NCI-H2196 treated with DMSO at 0.1 percent for 48 hours (cell line): ENCODE measurements at regions not wholly inside any gene's neighbourhood (a gene's known extent, or its start where the extent isn't known, plus 50 kb on each side); places are given as distances from the start of the nearest gene placed in this dataset.

ENCODE experiments used
- DNase-seq: peaks from one replicate; lab custom pipeline; 2025; ENCODE audit not compliant: unreplicated experiment; lab: John Stamatoyannopoulos, UW

DNA sequence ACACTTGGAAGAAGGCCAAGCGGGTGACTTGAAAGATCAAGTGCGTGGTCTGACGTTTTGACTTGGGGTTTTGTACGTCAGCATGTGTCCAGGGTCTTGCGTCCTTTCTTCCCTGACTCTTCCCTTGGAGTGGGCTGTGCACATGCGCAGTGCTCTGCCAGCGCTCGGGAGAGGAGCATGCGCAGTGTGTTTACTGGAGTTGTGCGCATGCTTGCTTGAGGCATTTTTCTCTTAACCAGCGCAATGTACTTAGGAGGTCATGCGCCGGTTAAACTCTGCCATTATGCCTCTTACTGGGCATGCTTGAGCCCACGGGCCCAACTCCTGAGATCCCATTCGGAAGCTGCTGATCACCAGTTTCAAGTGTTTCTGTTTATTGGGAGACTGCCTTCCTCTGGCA is 242.5 kb upstream of the AJAP1 start:
- no peak for DNase-seq

- DNase-seq, result no peak
These were observed 238.9 kb upstream of the AJAP1 start for GRCh38 chr1:4415476-4415875.

DNA sequence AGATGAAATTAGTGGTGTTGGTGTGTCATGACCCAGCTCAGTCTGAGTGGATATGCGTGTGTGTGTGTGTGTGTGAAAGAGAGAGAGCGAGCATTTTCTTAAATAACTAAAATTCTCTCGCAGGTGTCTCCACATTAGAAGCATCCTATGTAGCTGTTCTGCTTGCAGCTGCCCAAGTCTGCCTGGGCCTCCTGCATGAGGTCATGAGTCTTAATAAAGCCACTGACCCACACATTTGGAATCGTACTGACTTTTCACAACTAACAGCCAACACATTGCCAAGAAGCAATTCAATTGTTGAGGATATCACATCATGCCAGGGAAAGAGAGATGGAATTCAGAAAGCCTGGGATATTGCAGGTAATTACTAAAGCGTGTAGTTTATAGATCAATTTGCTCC is 238.2 kb upstream of the AJAP1 start:
- no peak for DNase-seq

GRCh38 chr1:4418021-4418420 is 236.4 kb upstream of the AJAP1 start:
- no peak for DNase-seq

DNA sequence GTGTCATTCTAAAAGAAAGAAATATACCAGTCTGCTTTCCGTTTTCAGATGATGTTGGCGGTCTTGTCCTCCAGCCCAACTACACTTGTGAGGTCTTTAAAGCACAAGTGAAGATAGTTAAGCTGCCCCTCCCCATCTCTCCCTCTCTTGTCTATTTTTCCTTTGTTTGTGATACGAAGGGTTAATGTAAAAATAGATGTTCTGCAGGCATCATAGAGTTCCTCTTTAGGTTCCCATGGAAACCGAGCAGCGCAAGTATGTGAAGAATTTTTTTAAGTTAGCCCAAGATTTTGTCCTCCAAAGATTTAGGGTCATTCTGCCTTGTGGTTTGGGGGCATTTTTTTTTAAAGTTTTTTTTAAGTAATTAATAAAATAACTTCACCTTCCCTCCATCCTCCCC is 232.4 kb upstream of the AJAP1 start:
- no peak for DNase-seq

GRCh38 chr1:4422504-4423289 is 231.7 kb upstream of the AJAP1 start:
- DNase-seq, result no peak

GRCh38 chr1:4424254-4424653 is 230.2 kb upstream of the AJAP1 start:
- DNase-seq, result no peak

DNA sequence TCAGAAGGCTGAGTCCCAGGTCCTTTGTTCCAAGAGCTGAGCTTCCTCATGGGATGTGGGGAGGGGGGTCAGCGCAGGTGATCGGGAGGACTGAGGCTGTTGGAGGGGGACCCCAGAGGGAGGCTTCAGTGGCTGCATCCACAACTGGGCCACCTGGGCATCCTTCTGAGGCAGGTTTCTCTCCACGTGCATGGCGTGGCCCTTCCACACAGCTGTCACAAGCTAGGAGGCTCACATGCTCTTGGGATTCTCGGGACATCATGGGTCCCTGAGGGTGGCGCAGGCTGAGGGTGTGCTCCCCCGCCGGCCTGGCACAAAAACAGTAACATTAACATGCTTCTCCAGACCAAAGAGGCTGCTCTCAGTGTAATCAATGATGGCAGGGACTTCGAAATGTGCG is 229.6 kb upstream of the AJAP1 start:
- DNase-seq, result no peak

- no peak for DNase-seq
These were observed 228.5 kb upstream of the AJAP1 start for GRCh38 chr1:4425892-4426291.

GRCh38 chr1:4428711-4429110 is 225.7 kb upstream of the AJAP1 start:
- DNase-seq, result no peak

GRCh38 chr1:4430406-4431365 is 223.7 kb upstream of the AJAP1 start:
- no peak for DNase-seq

GRCh38 chr1:4431491-4431890 is 222.9 kb upstream of the AJAP1 start:
- DNase-seq, result no peak

DNA sequence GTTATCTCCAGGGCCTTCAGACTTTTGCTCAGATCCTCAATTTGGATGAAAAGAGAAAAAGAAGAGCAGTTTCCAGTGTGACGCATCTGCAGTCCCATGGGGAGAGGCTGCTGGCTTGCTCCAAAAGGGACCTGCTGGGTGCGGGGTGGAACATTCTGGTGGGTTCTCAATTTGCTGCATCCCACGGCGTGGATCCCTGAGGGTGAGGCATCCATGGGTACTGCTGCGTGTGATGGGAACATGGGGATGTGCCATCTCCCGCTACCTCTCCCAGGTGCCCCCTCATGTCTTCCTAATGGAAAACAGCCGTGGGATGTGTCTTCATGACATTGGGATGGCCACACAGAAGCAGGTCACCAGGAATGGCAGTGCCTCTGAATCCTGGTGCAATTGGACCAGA is 221.3 kb upstream of the AJAP1 start:
- DNase-seq, result no peak

- no peak for DNase-seq
These were observed 210.3 kb upstream of the AJAP1 start for GRCh38 chr1:4444086-4444485.

DNA sequence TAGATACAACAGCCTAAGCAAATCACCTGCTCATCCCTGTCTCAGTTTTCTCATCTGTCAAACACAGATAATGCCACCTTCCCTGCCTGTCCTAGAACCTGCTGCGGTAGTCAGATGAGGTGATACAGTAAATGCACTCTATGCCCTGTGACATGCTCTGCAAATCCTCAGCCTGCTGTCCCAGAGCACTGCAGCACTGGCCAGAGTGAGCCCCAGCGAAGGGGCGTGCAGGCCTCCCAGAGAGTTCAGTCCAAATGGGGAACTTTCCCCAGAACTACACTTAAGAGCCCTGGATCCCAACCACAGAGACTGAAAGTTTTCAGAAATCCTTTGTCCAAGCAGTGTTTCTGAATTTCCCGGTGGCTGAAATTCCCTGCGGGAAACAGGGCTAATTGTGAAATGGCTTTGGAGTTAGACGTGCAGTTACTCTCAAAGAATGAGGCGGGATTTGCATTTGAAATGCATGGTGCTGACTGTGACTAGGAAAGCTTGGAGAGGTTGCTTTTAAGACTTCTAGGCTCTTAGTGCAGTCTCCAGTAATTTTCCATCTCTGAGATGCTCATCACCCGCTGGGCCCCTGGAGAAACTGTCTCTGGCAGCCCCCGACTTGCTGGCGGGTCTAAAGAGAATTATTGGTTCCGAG is 206.5 kb upstream of the AJAP1 start:
- DNase-seq, result no peak

DNA sequence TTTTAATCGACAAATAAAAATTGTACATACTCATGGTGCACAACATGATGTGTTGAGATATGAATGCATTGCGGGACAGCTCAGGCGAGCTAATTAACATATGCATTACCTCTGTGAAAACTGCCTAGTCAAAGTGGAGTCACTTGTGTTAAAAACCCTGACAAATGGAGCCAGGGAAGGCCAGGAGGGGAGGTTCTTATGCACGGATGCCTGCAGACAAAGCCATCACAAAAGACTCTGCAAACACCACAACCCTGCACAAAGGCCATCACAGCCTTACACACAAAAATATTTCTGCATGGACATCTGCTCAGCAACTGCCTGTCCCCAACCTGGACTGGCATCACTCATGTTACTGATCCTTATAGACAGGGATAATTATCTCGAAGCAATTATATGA is 204.4 kb upstream of the AJAP1 start:
- DNase-seq, result no peak

DNA sequence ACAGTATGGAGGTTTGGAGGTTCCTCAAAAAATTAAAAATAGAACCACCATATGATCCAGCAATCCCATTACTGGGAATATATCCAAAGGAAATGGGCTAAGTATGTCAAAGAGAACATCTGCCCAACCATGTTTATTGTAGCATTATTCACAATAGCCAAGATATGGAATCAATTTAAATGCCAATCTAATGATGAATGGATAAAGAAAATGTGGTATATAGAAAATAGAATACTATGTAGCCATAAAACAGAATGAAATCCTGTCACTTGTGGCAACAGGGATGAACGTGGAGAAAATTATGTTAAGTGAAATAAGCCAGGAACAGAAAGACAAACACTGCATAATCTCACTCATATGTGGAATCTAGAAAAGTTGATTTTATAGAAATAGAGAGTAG is 201.7 kb upstream of the AJAP1 start:
- no peak for DNase-seq

DNA sequence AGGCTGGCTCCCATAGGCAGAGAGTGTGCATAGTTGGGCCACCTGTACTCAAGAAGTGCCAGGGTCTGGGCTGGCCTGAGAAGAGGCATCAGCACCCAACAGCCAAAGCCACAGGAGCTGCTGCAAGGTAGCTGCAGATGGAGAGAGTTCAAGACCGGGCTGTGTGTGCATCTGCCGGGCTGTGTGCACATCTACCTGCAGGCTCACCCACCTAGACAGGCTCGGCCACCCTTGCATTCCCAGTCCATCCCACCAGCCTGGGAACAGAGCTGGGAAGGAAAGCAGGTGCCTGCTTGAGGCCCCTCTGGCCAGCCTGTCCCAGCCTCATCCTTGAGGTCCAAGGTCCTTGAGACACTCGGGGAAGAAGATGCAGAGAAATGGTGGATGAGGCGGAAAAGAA is 194.4 kb upstream of the AJAP1 start:
- no peak for DNase-seq

GRCh38 chr1:4460651-4461050 is 193.8 kb upstream of the AJAP1 start:
- no peak for DNase-seq

DNA sequence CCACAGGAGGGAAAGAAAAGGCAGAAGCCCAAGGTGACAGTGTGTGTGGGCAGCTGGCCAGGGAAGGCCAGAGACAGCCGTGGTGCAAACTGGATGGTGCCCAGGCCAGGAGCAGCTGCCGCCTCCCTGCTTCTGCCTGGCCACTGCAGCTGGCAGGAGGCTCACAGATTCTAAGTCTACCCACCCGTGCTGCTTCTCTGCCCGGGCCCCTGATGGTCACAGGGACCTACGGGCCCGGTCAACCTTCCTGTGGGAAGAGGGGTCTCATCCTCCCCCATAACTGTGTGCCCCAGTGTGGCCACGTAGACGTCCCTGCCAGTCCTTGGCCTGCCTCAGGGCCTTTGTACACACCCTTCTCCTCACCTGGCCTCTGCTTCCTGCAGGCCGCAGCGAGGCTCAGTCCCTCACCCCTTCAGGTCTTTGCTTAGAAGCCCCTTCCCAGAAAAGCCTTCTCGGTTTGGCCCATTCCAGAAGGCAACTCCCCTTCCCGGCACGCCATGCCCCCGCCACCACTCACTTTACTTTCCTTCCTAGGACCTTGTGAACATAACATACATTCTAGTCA is 192.6 kb upstream of the AJAP1 start:
- DNase-seq, result no peak

GRCh38 chr1:4462831-4463484 is 191.5 kb upstream of the AJAP1 start:
- DNase-seq, result no peak
